HEK293 (cell line): ENCODE measurements at regions not wholly inside any gene's neighbourhood (a gene's known extent, or its start where the extent isn't known, plus 50 kb on each side); places are given as distances from the start of the nearest gene placed in this dataset.
"Not testable (repeated sequence)": the region's sequence is repeated elsewhere in the genome, so short reads cannot be mapped to it uniquely, and the experiment has no call there.

Experiments used
- CTCF ChIA-PET: fragments of 350-600 bp; formaldehyde crosslinking; extraction: SDS; loops from one replicate; lab custom pipeline; 2021; ENCODE audit warnings: antibody characterized with exemption; lab: Yijun Ruan, JAX
- POLR2A ChIA-PET: fragments of 300-600 bp; formaldehyde crosslinking; extraction: SDS; loops from one replicate; lab custom pipeline; 2020; ENCODE audit warnings: antibody characterized with exemption, inconsistent platforms; lab: Yijun Ruan, JAX
- H3K27ac ChIP-seq: fragments of 200-500 bp; sonication (Bioruptor generic); 2 replicates; pipeline ENCODE4 v1.5.1; 2014; ENCODE audit warnings: low read depth, low read length, control low read depth, inconsistent platforms; ENCODE audit errors: extremely low read depth
- H3K36me3 ChIP-seq, 2 experiments: fragments of 200-500 bp in 1 of 2; sonication (Bioruptor generic) in 1 of 2; 1 replicate in 1 of 2; 2 replicates in 1 of 2; pipeline ENCODE4 v1.5.1; 2014 to 2017; ENCODE audit warnings: inconsistent platforms in 2 of 2, low read length in 2 of 2; ENCODE audit not compliant: control insufficient read depth in 2 of 2, insufficient read depth in 1 of 2
- H3K4me1 ChIP-seq: fragments of 200-500 bp; sonication (Bioruptor generic); 2 replicates; pipeline ENCODE4 v1.5.1; 2014; ENCODE audit warnings: mild to moderate bottlenecking, low read length, inconsistent platforms; ENCODE audit not compliant: control insufficient read depth, insufficient read depth
- H3K4me3 ChIP-seq: 2 replicates; pipeline ENCODE4 v1.5.1; 2011; ENCODE audit warnings: low read depth, mild to moderate bottlenecking, control low read depth, low read length, moderate library complexity
- H3K9me3 ChIP-seq: fragments of 200-500 bp; sonication (Bioruptor generic); 2 replicates; pipeline ENCODE4 v1.5.1; 2014; ENCODE audit warnings: low read depth, low read length, inconsistent platforms; ENCODE audit not compliant: control insufficient read depth, insufficient read depth
- EGR2 ChIP-seq: fragments of 450-650 bp; formaldehyde crosslinking; IDR thresholded peaks from 2 replicates; pipeline ENCODE4 v1.5.1; 2016; ENCODE audit warnings: low read depth, missing biosample characterization, missing genetic modification characterization
- GLI4 ChIP-seq: fragments of 450-650 bp; formaldehyde crosslinking; IDR thresholded peaks from 2 replicates; pipeline ENCODE4 v1.5.1; 2016; ENCODE audit warnings: missing biosample characterization, missing genetic modification characterization
- INSM2 ChIP-seq: fragments of 450-650 bp; formaldehyde crosslinking; IDR thresholded peaks from 2 replicates; pipeline ENCODE4 v1.5.1; 2016; ENCODE audit warnings: missing biosample characterization, missing genetic modification characterization
- KLF1 ChIP-seq: fragments of 450-650 bp; formaldehyde crosslinking; IDR thresholded peaks from 2 replicates; pipeline ENCODE4 v1.5.1; 2016; ENCODE audit warnings: missing biosample characterization, missing genetic modification characterization
- KLF8 ChIP-seq: fragments of 450-650 bp; formaldehyde crosslinking; IDR thresholded peaks from 2 replicates; pipeline ENCODE4 v1.5.1; 2016; ENCODE audit warnings: missing biosample characterization, missing genetic modification characterization
- TRIM28 ChIP-seq: IDR thresholded peaks from 2 replicates; pipeline ENCODE4 v1.6.1; 2011; ENCODE audit warnings: low read length, control low read depth, borderline replicate concordance
- WT1 ChIP-seq: fragments of 450-650 bp; formaldehyde crosslinking; IDR thresholded peaks from 2 replicates; pipeline ENCODE4 v1.5.1; 2016; ENCODE audit warnings: missing biosample characterization, missing genetic modification characterization
- ZFHX2 ChIP-seq: fragments of 450-650 bp; formaldehyde crosslinking; conservative IDR thresholded peaks from 2 replicates; pipeline ENCODE4 v1.5.1; 2016; ENCODE audit warnings: missing biosample characterization, missing genetic modification characterization
- ZNF157 ChIP-seq: fragments of 450-650 bp; formaldehyde crosslinking; IDR thresholded peaks from 2 replicates; pipeline ENCODE4 v1.5.1; 2016; ENCODE audit warnings: missing biosample characterization, missing genetic modification characterization
- ZNF23 ChIP-seq: fragments of 450-650 bp; formaldehyde crosslinking; IDR thresholded peaks from 2 replicates; pipeline ENCODE4 v1.5.1; 2016; ENCODE audit warnings: missing biosample characterization, missing genetic modification characterization, borderline replicate concordance
- ZNF37A ChIP-seq: fragments of 450-650 bp; IDR thresholded peaks from 2 replicates; pipeline ENCODE4 v1.5.1; 2018; ENCODE audit warnings: missing biosample characterization, missing genetic modification characterization
- ZNF585B ChIP-seq: fragments of 450-650 bp; formaldehyde crosslinking; IDR thresholded peaks from 2 replicates; pipeline ENCODE4 v1.5.1; 2016; ENCODE audit warnings: missing biosample characterization, missing genetic modification characterization
- ZNF623 ChIP-seq: fragments of 450-650 bp; formaldehyde crosslinking; IDR thresholded peaks from 2 replicates; pipeline ENCODE4 v1.5.1; 2016; ENCODE audit warnings: missing biosample characterization, missing genetic modification characterization
- ZNF701 ChIP-seq: fragments of 450-650 bp; formaldehyde crosslinking; IDR thresholded peaks from 2 replicates; pipeline ENCODE4 v1.5.1; 2016; ENCODE audit warnings: missing biosample characterization, missing genetic modification characterization
- ZNF704 ChIP-seq: fragments of 450-650 bp; formaldehyde crosslinking; IDR thresholded peaks from 2 replicates; pipeline ENCODE4 v1.5.1; 2016; ENCODE audit warnings: missing biosample characterization, missing genetic modification characterization
- ZNF76 ChIP-seq: fragments of 450-650 bp; formaldehyde crosslinking; IDR thresholded peaks from 2 replicates; pipeline ENCODE4; 2016; ENCODE audit warnings: low read depth, missing biosample characterization, missing genetic modification characterization, borderline replicate concordance
- ZNF776 ChIP-seq: fragments of 450-650 bp; formaldehyde crosslinking; IDR thresholded peaks from 2 replicates; pipeline ENCODE4 v1.5.0; 2017; ENCODE audit warnings: missing biosample characterization, missing genetic modification characterization, borderline replicate concordance
- ZNF830 ChIP-seq: fragments of 450-650 bp; IDR thresholded peaks from 2 replicates; pipeline ENCODE4 v1.5.0; 2018; ENCODE audit warnings: missing biosample characterization, missing genetic modification characterization, low read depth, mild to moderate bottlenecking, moderate library complexity
- ZSCAN23 ChIP-seq: fragments of 450-650 bp; formaldehyde crosslinking; IDR thresholded peaks from 2 replicates; pipeline ENCODE4 v1.5.1; 2016; ENCODE audit warnings: missing biosample characterization, missing genetic modification characterization
- TF ChIP-seq, protein P1 (sequence below): fragments of 450-650 bp; formaldehyde crosslinking; IDR thresholded peaks from 2 replicates; pipeline ENCODE4 v1.5.1; 2016; ENCODE audit warnings: missing biosample characterization, missing genetic modification characterization
- TF ChIP-seq, protein P2 (sequence below): fragments of 450-650 bp; formaldehyde crosslinking; IDR thresholded peaks from 2 replicates; pipeline ENCODE4 v1.5.1; 2017; ENCODE audit warnings: missing biosample characterization, mild to moderate bottlenecking, missing genetic modification characterization, moderate library complexity
- TF ChIP-seq, protein P3 (sequence below): fragments of 450-650 bp; formaldehyde crosslinking; IDR thresholded peaks from 2 replicates; pipeline ENCODE4 v1.5.1; 2016; ENCODE audit warnings: missing biosample characterization, missing genetic modification characterization, low read depth
- TF ChIP-seq, protein P4 (sequence below): fragments of 450-650 bp; formaldehyde crosslinking; IDR thresholded peaks from 2 replicates; pipeline ENCODE4 v1.5.1; 2016; ENCODE audit warnings: missing biosample characterization, missing genetic modification characterization

DNA sequence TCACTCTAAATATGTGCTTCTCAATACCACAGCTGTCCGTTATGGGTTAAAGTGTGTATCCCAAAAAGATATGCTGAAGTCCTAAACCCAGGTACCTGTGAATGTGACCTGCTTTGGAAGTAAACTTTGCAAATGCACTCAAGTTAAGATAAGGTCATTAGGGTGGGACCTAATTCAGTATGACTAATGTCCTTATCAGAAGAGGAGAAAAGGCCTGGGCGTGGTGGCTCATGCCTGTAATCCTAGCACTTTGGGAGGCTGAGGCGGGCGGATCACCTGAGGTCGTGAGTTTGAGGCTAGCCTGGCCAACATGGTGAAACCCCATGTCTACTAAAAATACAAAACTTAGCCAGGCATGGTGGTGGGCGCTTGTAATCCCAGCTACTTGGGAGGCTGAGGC is 452.1 kb downstream of the EPM2A start:
- H3K36me3 ChIP-seq, H3K4me3 ChIP-seq, H3K9me3 ChIP-seq, H3K27ac ChIP-seq, H3K4me1 ChIP-seq, POLR2A ChIA-PET, CTCF ChIA-PET: not testable (repeated sequence)
- TF ChIP-seq KLF1 (tag by site-specific recombination) (peak; percentile 54), EGR2 (tag by site-specific recombination) (peak; percentile 25; the same call in 1 of the 2 replicates), ZFHX2 (tag by site-specific recombination) (0 out of 2 replicates have a peak, but pooled peaks have one; percentile 20)

DNA sequence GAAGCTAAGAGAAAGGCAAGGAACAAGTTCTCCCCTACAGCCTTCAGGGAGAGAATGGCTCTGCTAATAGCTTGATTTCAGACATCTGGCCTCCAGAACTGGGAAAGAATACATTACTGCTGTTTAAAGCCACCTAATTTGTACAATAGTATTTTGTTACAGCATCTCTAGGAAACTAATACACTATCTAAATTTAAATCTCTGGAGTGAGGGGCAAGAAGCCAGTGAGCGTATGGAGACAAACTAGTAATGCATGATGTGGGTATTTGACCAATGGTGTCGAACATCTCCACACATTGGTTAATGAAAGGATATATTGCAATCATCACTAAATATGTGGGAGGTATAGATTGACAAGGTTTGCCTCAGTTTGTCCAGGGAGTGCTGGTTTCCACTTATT is 451.5 kb downstream of the EPM2A start:
- Histone ChIP-seq H3K27ac (no peak overlapping the region), H3K4me3 (no peak overlapping the region), H3K36me3 (no peaks in the 10 kb centered on the region), H3K4me1 (no peaks in the 10 kb centered on the region), H3K9me3 (no peaks in the 10 kb centered on the region; the same call in 1 of the 2 replicates)
- POLR2A ChIA-PET: no interaction called here
- CTCF ChIA-PET: no interaction called here
- TF ChIP-seq WT1 (no peak), ZNF157 (tag by site-specific recombination) (no peak), ZNF776 (tag by site-specific recombination) (no peak)
- TF ChIP-seq, protein P1, sequence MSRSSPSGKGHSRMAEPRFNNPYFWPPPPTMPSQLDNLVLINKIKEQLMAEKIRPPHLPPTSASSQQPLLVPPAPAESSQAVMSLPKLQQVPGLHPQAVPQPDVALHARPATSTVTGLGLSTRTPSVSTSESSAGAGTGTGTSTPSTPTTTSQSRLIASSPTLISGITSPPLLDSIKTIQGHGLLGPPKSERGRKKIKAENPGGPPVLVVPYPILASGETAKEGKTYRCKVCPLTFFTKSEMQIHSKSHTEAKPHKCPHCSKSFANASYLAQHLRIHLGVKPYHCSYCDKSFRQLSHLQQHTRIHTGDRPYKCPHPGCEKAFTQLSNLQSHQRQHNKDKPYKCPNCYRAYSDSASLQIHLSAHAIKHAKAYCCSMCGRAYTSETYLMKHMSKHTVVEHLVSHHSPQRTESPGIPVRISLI: no peak

DNA sequence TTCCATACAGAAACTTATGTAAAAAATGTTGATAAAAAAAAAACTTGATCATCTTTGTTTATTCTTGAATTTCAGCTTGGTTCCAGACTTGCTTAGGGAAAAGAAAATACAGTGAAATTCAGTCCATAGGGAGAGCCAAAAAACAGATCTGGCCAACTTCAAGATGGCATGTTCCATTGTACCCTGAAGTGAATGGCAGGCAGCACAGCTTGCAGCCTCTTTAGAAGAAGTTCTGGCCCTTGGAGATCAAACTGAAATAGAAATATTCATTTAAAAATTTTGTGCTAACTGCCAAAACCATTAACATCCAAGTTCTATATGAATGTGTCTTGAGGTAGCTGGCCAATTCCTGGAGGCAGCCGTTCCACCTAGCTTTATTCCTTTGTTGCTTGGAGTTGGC is 448.4 kb downstream of the EPM2A start:
- Histone ChIP-seq H3K4me1 (no peaks in the 10 kb centered on the region), H3K4me3 (no peak overlapping the region), H3K27ac (no peak overlapping the region), H3K9me3 (no peaks in the 10 kb centered on the region; the same call in 1 of the 2 replicates), H3K36me3 (no peaks in the 10 kb centered on the region)
- POLR2A ChIA-PET: no interaction called here
- CTCF ChIA-PET: interaction anchor here (0.6 to 1.0 kb wide), 4 partner anchors 24 to 1347 kb away, joined by 3 to 4 read pairs (median 3); no protein-coding TSS in a partner anchor
- TF ChIP-seq ZNF585B (tag by site-specific recombination) (no peak), ZSCAN23 (tag by site-specific recombination) (no peak), INSM2 (no peak), ZNF701 (tag by site-specific recombination) (no peak), TRIM28 (no peak), ZNF23 (tag by site-specific recombination) (no peak), GLI4 (no peak), ZNF76 (tag by site-specific recombination) (no peak), ZNF704 (tag by site-specific recombination) (no peak), ZNF830 (no peak), ZNF623 (no peak), ZNF37A (tag by site-specific recombination) (no peak), KLF8 (tag by site-specific recombination) (no peak)
- TF ChIP-seq, protein P2, sequence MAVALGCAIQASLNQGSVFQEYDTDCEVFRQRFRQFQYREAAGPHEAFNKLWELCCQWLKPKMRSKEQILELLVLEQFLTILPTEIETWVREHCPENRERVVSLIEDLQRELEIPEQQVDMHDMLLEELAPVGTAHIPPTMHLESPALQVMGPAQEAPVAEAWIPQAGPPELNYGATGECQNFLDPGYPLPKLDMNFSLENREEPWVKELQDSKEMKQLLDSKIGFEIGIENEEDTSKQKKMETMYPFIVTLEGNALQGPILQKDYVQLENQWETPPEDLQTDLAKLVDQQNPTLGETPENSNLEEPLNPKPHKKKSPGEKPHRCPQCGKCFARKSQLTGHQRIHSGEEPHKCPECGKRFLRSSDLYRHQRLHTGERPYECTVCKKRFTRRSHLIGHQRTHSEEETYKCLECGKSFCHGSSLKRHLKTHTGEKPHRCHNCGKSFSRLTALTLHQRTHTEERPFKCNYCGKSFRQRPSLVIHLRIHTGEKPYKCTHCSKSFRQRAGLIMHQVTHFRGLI (tag by site-specific recombination): no peak
- TF ChIP-seq, protein P3, sequence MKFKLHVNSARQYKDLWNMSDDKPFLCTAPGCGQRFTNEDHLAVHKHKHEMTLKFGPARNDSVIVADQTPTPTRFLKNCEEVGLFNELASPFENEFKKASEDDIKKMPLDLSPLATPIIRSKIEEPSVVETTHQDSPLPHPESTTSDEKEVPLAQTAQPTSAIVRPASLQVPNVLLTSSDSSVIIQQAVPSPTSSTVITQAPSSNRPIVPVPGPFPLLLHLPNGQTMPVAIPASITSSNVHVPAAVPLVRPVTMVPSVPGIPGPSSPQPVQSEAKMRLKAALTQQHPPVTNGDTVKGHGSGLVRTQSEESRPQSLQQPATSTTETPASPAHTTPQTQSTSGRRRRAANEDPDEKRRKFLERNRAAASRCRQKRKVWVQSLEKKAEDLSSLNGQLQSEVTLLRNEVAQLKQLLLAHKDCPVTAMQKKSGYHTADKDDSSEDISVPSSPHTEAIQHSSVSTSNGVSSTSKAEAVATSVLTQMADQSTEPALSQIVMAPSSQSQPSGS (tag by site-specific recombination): no peak
- TF ChIP-seq, protein P4, sequence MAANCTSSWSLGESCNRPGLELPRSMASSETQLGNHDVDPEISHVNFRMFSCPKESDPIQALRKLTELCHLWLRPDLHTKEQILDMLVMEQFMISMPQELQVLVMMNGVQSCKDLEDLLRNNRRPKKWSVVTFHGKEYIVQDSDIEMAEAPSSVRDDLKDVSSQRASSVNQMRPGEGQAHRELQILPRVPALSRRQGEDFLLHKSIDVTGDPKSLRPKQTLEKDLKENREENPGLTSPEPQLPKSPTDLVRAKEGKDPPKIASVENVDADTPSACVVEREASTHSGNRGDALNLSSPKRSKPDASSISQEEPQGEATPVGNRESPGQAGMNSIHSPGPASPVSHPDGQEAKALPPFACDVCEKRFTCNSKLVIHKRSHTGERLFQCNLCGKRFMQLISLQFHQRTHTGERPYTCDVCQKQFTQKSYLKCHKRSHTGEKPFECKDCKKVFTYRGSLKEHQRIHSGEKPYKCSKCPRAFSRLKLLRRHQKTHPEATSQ (tag by site-specific recombination): no peak
